ENCODE measurements at regions not wholly inside any gene's neighbourhood (a gene's known extent, or its start where the extent isn't known, plus 50 kb on each side); places are given as distances from the start of the nearest gene placed in this dataset.
"Not testable (repeated sequence)": the region's sequence is repeated elsewhere in the genome, so short reads cannot be mapped to it uniquely, and the experiment has no call there.

GRCh38 chr5:27095761-27096160, 57.4 kb upstream of the CDH9 start:
- DNase-seq (ENCODE audit: extremely low read depth, low read depth, low spot score) = not testable (repeated sequence)

- DNase-seq (ENCODE audit: extremely low read depth, low read depth, low spot score) = no peak
Observed at GRCh38 chr5:27093279-27093678, 54.9 kb upstream of the CDH9 start.

DNA sequence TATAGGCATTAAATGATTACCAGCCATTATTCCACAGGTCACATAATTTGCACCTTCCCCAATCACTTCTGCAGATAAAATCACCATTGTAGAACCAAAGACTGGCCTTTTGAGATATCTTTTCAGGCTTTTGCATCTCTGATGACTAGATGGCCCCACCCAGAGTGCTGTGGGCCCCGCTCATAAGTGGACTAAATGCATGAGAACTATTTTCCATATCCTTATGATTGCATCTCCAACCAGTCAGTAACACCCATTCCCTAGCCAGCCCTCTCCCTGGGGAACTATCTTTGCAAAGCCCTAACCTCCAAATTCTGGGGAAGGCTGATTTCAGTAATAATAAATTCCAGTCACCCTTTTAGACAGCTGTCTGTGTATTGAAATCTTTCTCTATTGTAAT, 53.5 kb upstream of the CDH9 start:
- DNase-seq (ENCODE audit: extremely low read depth, low read depth, low spot score) = no peak

DNA sequence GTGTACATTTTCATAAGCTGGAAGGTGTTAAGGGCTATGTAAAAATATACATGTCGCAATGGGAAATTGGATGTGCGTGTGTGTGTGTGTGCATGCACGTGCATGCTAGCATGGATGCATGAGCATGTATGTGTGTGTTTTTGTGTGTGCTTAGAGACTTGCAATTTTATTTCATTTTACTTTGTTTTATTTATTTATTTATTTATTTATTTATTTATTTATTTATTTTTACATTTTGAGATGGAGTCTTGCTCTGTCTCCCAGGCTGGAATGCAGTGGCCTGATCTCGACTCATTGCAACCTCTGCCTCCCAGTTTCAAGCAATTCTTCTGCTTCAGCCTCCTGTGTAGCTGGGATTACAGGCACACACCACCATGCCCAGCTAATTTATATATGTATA, 50.4 kb upstream of the CDH9 start:
- not testable (repeated sequence) for DNase-seq (ENCODE audit: extremely low read depth, low read depth, low spot score)

All from glomerular endothelial cell (primary cell).